HCT116 (cell line): ENCODE measurements at regions not wholly inside any gene's neighbourhood (a gene's known extent, or its start where the extent isn't known, plus 50 kb on each side); places are given as distances from the start of the nearest gene placed in this dataset.

Experiments used
- ATAC-seq: fragments of 200-7000 bp; cut with Tn5 transposase; 2 replicates; pipeline ENCODE4 v1.9.1; 2020; ENCODE audit warnings: mild to moderate bottlenecking, moderate library complexity
- BruUV-seq: library from RNA; stranded (reverse); fragments of 400-500 nt; replicated peaks from 2 replicates; lab custom pipeline; 2021; lab: Mats Ljungman, UMichigan
- CTCF ChIA-PET: fragments of 300-600 bp; sonication (Branson Sonifier 250); formaldehyde crosslinking; loops from one replicate; lab custom pipeline; 2021; ENCODE audit warnings: antibody characterized with exemption; lab: Charles Lee
- POLR2A ChIA-PET: fragments of 300-600, 350-600 bp; sonication (Branson Sonifier 250); formaldehyde crosslinking; loops from one replicate; lab custom pipeline; 2021; ENCODE audit warnings: antibody characterized with exemption; lab: Charles Lee
- RAD21 ChIA-PET, 2 experiments: fragments of 300-600 bp; sonication (Branson Sonifier 250); formaldehyde crosslinking; loops; one replicate each; lab custom pipeline; 2023; ENCODE audit warnings: low total read pairs in 2 of 2; ENCODE audit not compliant: uncharacterized antibody in 2 of 2, unreplicated experiment in 2 of 2, low non-redundant PET in 1 of 2; lab: Charles Lee
- DNase-seq: peaks from one replicate; pipeline ENCODE4 v3.0.0-alpha.2; 2010; ENCODE audit warnings: low read depth, low spot score
- H2AFZ ChIP-seq: fragments of 200-600 bp; shearing (Covaris generic), sonication (generic); 2 replicates; pipeline ENCODE4 v1.6.1; 2017; ENCODE audit warnings: low read depth, mixed run types, mixed read lengths, antibody characterized with exemption, low read length; ENCODE audit not compliant: poor library complexity, severe bottlenecking
- H3K27ac ChIP-seq: 2 replicates; pipeline ENCODE4 v1.5.1; 2012; ENCODE audit warnings: low read depth, low read length
- H3K27me3 ChIP-seq: fragments of 200-600 bp; sonication (generic); 2 replicates; pipeline ENCODE4 v1.6.1; 2016; ENCODE audit warnings: mixed run types, low read length, mixed read lengths; ENCODE audit not compliant: insufficient read depth
- H3K36me3 ChIP-seq, 2 experiments: fragments of 200-500 bp in 1 of 2; fragments of 200-600 bp in 1 of 2; sonication (Bioruptor generic) in 1 of 2; sonication (generic) in 1 of 2; 2 replicates each; pipeline versions ENCODE4 v1.5.1 to v1.6.1; 2014 to 2016; ENCODE audit warnings: low read length in 2 of 2, inconsistent platforms in 1 of 2, mixed read lengths in 1 of 2, mixed run types in 1 of 2; ENCODE audit not compliant: insufficient read depth in 2 of 2, control insufficient read depth in 1 of 2
- H3K4me1 ChIP-seq, 2 experiments: fragments of 200-600 bp in 1 of 2; sonication (generic) in 1 of 2; 2 replicates each; pipeline versions ENCODE4 v1.5.1 to v1.6.1; 2012 to 2017; ENCODE audit warnings: low read length in 2 of 2, inconsistent platforms in 1 of 2, mild to moderate bottlenecking in 1 of 2, mixed read lengths in 1 of 2, mixed run types in 1 of 2, moderate library complexity in 1 of 2; ENCODE audit not compliant: insufficient read depth in 2 of 2, control insufficient read depth in 1 of 2
- H3K4me2 ChIP-seq: fragments of 200-600 bp; sonication (generic); 2 replicates; pipeline ENCODE4 v1.6.1; 2017; ENCODE audit warnings: mixed run types, low read length, mixed read lengths
- H3K4me3 ChIP-seq, 2 experiments: fragments of 200-600 bp in 1 of 2; sonication (generic) in 1 of 2; replicated peaks in 1 of 2; 2 replicates each; pipeline ENCODE4 v1.5.1; 2011 to 2016; ENCODE audit warnings: low read length in 2 of 2, control low read depth in 1 of 2, low read depth in 1 of 2, mild to moderate bottlenecking in 1 of 2, mixed read lengths in 1 of 2, mixed run types in 1 of 2
- H3K79me2 ChIP-seq: fragments of 200-600 bp; sonication (generic); 2 replicates; pipeline ENCODE4 v1.6.1; 2017; ENCODE audit warnings: mild to moderate bottlenecking, mixed run types, low read length, moderate library complexity, mixed read lengths; ENCODE audit not compliant: insufficient read depth
- H3K9ac ChIP-seq: fragments of 200-600 bp; sonication (generic); 2 replicates; pipeline ENCODE4 v1.6.1; 2016; ENCODE audit warnings: low read length, mixed read lengths
- H3K9me2 ChIP-seq: fragments of 200-600 bp; sonication (generic), shearing (Covaris generic); 2 replicates; pipeline ENCODE4 v1.6.1; 2017; ENCODE audit warnings: mixed run types, mild to moderate bottlenecking, moderate library complexity; ENCODE audit not compliant: insufficient read depth
- H3K9me3 ChIP-seq, 2 experiments: fragments of 200-500 bp in 1 of 2; fragments of 200-600 bp in 1 of 2; sonication (Bioruptor generic) in 1 of 2; sonication (generic) in 1 of 2; 2 replicates each; pipeline ENCODE4 v1.6.1; 2014 to 2017; ENCODE audit warnings: low read length in 2 of 2, mixed read lengths in 2 of 2, inconsistent platforms in 1 of 2, low read depth in 1 of 2, mild to moderate bottlenecking in 1 of 2, mixed run types in 1 of 2, moderate library complexity in 1 of 2; ENCODE audit not compliant: control insufficient read depth in 1 of 2, insufficient read depth in 1 of 2
- H4K20me1 ChIP-seq: fragments of 200-600 bp; sonication (generic), shearing (Covaris generic); 2 replicates; pipeline ENCODE4 v1.6.1; 2017; ENCODE audit warnings: mixed run types, mild to moderate bottlenecking, moderate library complexity; ENCODE audit not compliant: insufficient read depth
- ELF1 ChIP-seq: IDR thresholded peaks from 2 replicates; pipeline ENCODE4 v1.6.1; 2012; ENCODE audit warnings: low read depth, borderline replicate concordance
- EZH2phosphoT487 ChIP-seq: fragments of 200-600 bp; IDR thresholded peaks from 2 replicates; pipeline ENCODE4 v1.6.1; 2018; ENCODE audit warnings: antibody characterized with exemption, borderline replicate concordance
- FOSL1 ChIP-seq: IDR thresholded peaks from 2 replicates; pipeline ENCODE4 v1.6.1; 2012; ENCODE audit warnings: low read depth
- POLR2AphosphoS5 ChIP-seq: IDR thresholded peaks from 2 replicates; pipeline ENCODE4 v1.6.1; 2011; ENCODE audit warnings: mild to moderate bottlenecking, low read depth, low read length, moderate library complexity
- SP1 ChIP-seq: IDR thresholded peaks from 2 replicates; pipeline ENCODE4 v1.6.1; 2012; ENCODE audit warnings: low read depth
- TCF7L2 ChIP-seq: IDR thresholded peaks from 2 replicates; pipeline ENCODE4 v1.7.0; 2011; ENCODE audit warnings: borderline replicate concordance, inconsistent platforms; ENCODE audit not compliant: insufficient read depth, insufficient read length; ENCODE audit errors: extremely low read depth
- intact Hi-C: fragments of 100-400 bp; cut with micrococcal nuclease; formaldehyde crosslinking; loops from 2 replicates; pipeline ENCODE4 v1.10.0; 2022
- TF ChIP-seq, protein P1 (sequence below), 3 experiments: fragments of 200-600 bp in 1 of 3; sonication (generic) in 1 of 3; IDR thresholded peaks in 2 of 3; conservative IDR thresholded peaks in 1 of 3; 2 replicates each; pipeline ENCODE4 v1.5.1; 2012 to 2017; ENCODE audit warnings: low read depth in 2 of 3, low read length in 2 of 3, antibody characterized with exemption in 1 of 3, borderline replicate concordance in 1 of 3, control low read depth in 1 of 3, mild to moderate bottlenecking in 1 of 3, mixed read lengths in 1 of 3, mixed run types in 1 of 3, moderate library complexity in 1 of 3; ENCODE audit not compliant: insufficient read depth in 1 of 3

DNA sequence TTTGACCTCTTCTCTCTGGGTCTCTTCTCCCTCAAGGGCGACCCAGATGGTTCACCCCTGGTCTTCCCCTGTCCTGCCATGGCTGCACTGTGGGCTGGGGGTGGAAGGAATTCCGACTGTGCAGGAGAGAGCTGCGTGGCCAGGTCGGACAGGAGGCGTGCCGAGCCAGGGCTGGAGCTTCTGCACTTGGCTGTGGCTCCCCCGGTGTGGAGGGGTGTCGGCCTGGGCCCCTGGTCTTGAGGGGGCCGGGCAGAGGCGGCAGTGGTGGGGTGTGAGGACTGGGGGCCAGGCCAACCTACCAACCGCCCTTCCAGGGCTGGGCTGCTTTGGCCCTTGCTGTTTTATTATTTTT lies 74.9 kb upstream of the SHH start:
- Histone ChIP-seq H3K4me2 (no peak overlapping the region), H3K79me2 (no peaks in the 10 kb centered on the region), H3K27ac (no peak overlapping the region), H3K4me3 (no peak overlapping the region), H3K36me3 (no peaks in the 10 kb centered on the region), H3K9ac (no peak overlapping the region), H3K9me3 (no peaks in the 10 kb centered on the region), H3K4me1 (peaks cover 0 to 5% of the 10 kb centered on the region in 2 experiments; a peak in 1 of 4 replicates), H4K20me1 (no peaks in the 10 kb centered on the region), H2AFZ (no peak overlapping the region), H3K9me2 (no peaks in the 10 kb centered on the region), H3K27me3 (no peaks in the 10 kb centered on the region)
- ATAC-seq (no peak), DNase-seq (no peak)
- ChIA-PET POLR2A (no interaction called here), CTCF (no interaction called here), RAD21 (no interaction called here)
- no TSS peak for BruUV-seq
- intact Hi-C loops, result no loop called here
- TF ChIP-seq EZH2phosphoT487, result no peak
- TF ChIP-seq FOSL1, result no peak
- TF ChIP-seq ELF1, result no peak
- no peak for TF ChIP-seq POLR2AphosphoS5
- TF ChIP-seq, protein P1, sequence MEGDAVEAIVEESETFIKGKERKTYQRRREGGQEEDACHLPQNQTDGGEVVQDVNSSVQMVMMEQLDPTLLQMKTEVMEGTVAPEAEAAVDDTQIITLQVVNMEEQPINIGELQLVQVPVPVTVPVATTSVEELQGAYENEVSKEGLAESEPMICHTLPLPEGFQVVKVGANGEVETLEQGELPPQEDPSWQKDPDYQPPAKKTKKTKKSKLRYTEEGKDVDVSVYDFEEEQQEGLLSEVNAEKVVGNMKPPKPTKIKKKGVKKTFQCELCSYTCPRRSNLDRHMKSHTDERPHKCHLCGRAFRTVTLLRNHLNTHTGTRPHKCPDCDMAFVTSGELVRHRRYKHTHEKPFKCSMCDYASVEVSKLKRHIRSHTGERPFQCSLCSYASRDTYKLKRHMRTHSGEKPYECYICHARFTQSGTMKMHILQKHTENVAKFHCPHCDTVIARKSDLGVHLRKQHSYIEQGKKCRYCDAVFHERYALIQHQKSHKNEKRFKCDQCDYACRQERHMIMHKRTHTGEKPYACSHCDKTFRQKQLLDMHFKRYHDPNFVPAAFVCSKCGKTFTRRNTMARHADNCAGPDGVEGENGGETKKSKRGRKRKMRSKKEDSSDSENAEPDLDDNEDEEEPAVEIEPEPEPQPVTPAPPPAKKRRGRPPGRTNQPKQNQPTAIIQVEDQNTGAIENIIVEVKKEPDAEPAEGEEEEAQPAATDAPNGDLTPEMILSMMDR (IDR thresholded peaks at IDR 0.05 in 2 of 3, conservative IDR thresholded peaks at IDR 0.05 in 1 of 3; ENCODE audit: borderline replicate concordance in 1 of 3, insufficient read depth in 1 of 3, low read depth in 2 of 3, low read length in 2 of 3), result no peak
- TF ChIP-seq SP1, result no peak
- no peak for TF ChIP-seq TCF7L2
